ENCODE measurements at regions not wholly inside any gene's neighbourhood (a gene's known extent, or its start where the extent isn't known, plus 50 kb on each side); places are given as distances from the start of the nearest gene placed in this dataset.

DNA sequence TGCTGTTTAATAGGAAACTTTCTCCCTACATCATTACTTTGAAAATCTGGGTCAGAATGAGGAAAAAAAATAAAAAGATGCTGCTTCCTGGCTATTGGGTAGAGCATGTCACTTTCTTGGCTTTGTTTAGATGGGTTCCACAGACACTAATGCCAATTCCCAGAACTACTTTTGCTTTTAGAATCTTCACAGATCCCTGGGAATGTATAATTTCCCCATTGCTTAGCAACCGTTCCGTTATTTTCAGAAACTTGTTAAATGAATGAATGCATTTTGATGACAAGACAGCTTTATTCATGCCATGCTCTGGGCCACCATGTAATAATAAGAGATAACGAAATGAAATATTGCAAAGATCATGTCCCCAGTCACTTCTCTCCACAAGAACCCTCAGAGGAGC, 126.5 kb upstream of the TRPC7 start:
- H3K4ac ChIP-seq (replicated peaks; ENCODE audit: insufficient read length, low read depth, low read length) = no peak overlapping the region
- no peaks in the 10 kb centered on the region; a peak in 1 of 8 replicates for H3K36me3 ChIP-seq (ENCODE audit: control insufficient read depth in 2 of 4, insufficient read depth in 4 of 4, low read length in 3 of 4)
- no peaks in the 10 kb centered on the region for H3K79me2 ChIP-seq (ENCODE audit: control insufficient read depth in 1 of 2, insufficient read depth in 2 of 2, low read length in 2 of 2)
- no peak overlapping the region for H3K18ac ChIP-seq (ENCODE audit: extremely low read depth, low read length)
- H2BK20ac ChIP-seq (ENCODE audit: low read length) = no peak overlapping the region
- no peak overlapping the region for H2BK15ac ChIP-seq (ENCODE audit: low read length)
- H4K20me1 ChIP-seq (replicated peaks in 1 of 2; ENCODE audit: control insufficient read depth in 1 of 2, insufficient read depth in 2 of 2, low read length in 2 of 2) = no peaks in the 10 kb centered on the region
- H4K8ac ChIP-seq (ENCODE audit: extremely low read depth, insufficient read depth, low read length) = no peak overlapping the region
- CTCF ChIA-PET (ENCODE audit: partially characterized antibody) = interaction anchor here (0.6 to 1.0 kb wide), 2 partner anchors 133 to 201 kb away, joined by 3 read pairs; no protein-coding TSS in a partner anchor
- no peaks in the 10 kb centered on the region for H3K27me3 ChIP-seq (replicated peaks in 1 of 4; ENCODE audit: control insufficient read depth in 3 of 4, extremely low read depth in 1 of 4, insufficient read depth in 3 of 4, low read length in 3 of 4)
- no peak overlapping the region for H3K14ac ChIP-seq (ENCODE audit: insufficient read length)
- H3K9me3 ChIP-seq (ENCODE audit: insufficient read depth in 2 of 2, low read depth in 1 of 2, low read length in 1 of 2) = no peaks in the 10 kb centered on the region
- no peak overlapping the region for H2BK12ac ChIP-seq (ENCODE audit: low read depth, low read length)
- WGBS, 2 experiments (ENCODE audit: extremely low coverage in 1 of 2, insufficient coverage in 1 of 2, insufficient read length in 1 of 2, insufficient replicate concordance in 2 of 2, low coverage in 1 of 2, low lambda C conversion rate in 2 of 2, missing lambda C conversion rate in 1 of 2) = 98% methylated on average over 3 of the region's 3 CpGs; no CpG with 5 or more reads in 1 of the 2 experiments
- no peaks in the 10 kb centered on the region for H3K23me2 ChIP-seq (ENCODE audit: low read depth, low read length)
- no peak overlapping the region for H2BK5ac ChIP-seq (ENCODE audit: low read depth, low read length)
- no peak overlapping the region for H4K91ac ChIP-seq (replicated peaks; ENCODE audit: insufficient read length, low read length)
- peak overlapping the region; percentile 30; the same call in 1 of the 2 replicates for H2AFZ ChIP-seq (ENCODE audit: low read length)
- no peaks in the 10 kb centered on the region for H3K79me1 ChIP-seq (ENCODE audit: low read depth, low read length)
- DNase-seq (ENCODE audit: low read depth in 1 of 2, low spot score in 2 of 2) = no peak
- H3K4me2 ChIP-seq (ENCODE audit: insufficient read depth in 1 of 2, low read depth in 2 of 2, low read length in 2 of 2) = no peak overlapping the region
- no peak overlapping the region for H3K56ac ChIP-seq (replicated peaks; ENCODE audit: insufficient read length, low read depth, low read length)
- POLR2A ChIA-PET (ENCODE audit: partially characterized antibody) = no interaction called here
- H3K27ac ChIP-seq (ENCODE audit: low read depth, low read length) = no peak overlapping the region
- no peak overlapping the region for H2BK120ac ChIP-seq (replicated peaks; ENCODE audit: low read depth, low read length)
- no peak overlapping the region for H3K23ac ChIP-seq (ENCODE audit: insufficient read length)
- H3K4me3 ChIP-seq (ENCODE audit: extremely low read depth in 1 of 4, insufficient read depth in 2 of 4, low read depth in 3 of 4, low read length in 4 of 4) = no peak overlapping the region
- no peaks in the 10 kb centered on the region for H3K4me1 ChIP-seq (replicated peaks in 1 of 4; ENCODE audit: control insufficient read depth in 3 of 4, insufficient read depth in 4 of 4, low read length in 3 of 4)
- FAIRE-seq = no peak
- no peak overlapping the region for H4K5ac ChIP-seq (ENCODE audit: insufficient read length, low read depth, low read length)
- no peak overlapping the region for H2AK5ac ChIP-seq (ENCODE audit: low read depth, low read length)
- H3K9ac ChIP-seq (replicated peaks in 1 of 4; ENCODE audit: extremely low read depth in 1 of 4, low read depth in 3 of 4, low read length in 3 of 4) = no peak overlapping the region
- no peak for TF ChIP-seq HDAC2 (IDR thresholded peaks at IDR 0.05; ENCODE audit: borderline replicate concordance in 1 of 2, low read depth in 2 of 2, low read length in 2 of 2)
- TF ChIP-seq EZH2 (IDR thresholded peaks at IDR 0.05; ENCODE audit: low read depth, low read length, severe bottlenecking) = no peak
- TF ChIP-seq BACH1 (IDR thresholded peaks at IDR 0.05; ENCODE audit: low read length) = no peak
- TF ChIP-seq HDAC6 (IDR thresholded peaks at IDR 0.05; ENCODE audit: low read depth, low read length) = no peak
- TF ChIP-seq GABPA (IDR thresholded peaks at IDR 0.05; ENCODE audit: borderline replicate concordance, insufficient read depth, low read length) = no peak
- no peak for TF ChIP-seq CTCF (IDR thresholded peaks at IDR 0.05; ENCODE audit: control extremely low read depth in 1 of 3, insufficient read depth in 1 of 3, low read depth in 1 of 3, low read length in 3 of 3)
- no peak for TF ChIP-seq ZNF274 (IDR thresholded peaks at IDR 0.05; ENCODE audit: borderline replicate concordance, extremely low read depth, low read length)
- TF ChIP-seq RFX5 (IDR thresholded peaks at IDR 0.05; ENCODE audit: borderline replicate concordance, low read depth, low read length) = no peak
- TF ChIP-seq CBX5 (IDR thresholded peaks at IDR 0.05; ENCODE audit: low read depth, low read length) = no peak
- no peak for TF ChIP-seq TCF12 (IDR thresholded peaks at IDR 0.05; ENCODE audit: low read depth, low read length)
- TF ChIP-seq, protein P1, sequence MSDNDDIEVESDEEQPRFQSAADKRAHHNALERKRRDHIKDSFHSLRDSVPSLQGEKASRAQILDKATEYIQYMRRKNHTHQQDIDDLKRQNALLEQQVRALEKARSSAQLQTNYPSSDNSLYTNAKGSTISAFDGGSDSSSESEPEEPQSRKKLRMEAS (IDR thresholded peaks at IDR 0.05) = no peak
- TF ChIP-seq TAF1 (IDR thresholded peaks at IDR 0.05; ENCODE audit: low read depth, low read length) = no peak

Data from H1 (cell line).